D721Med (cell line): ENCODE measurements at regions not wholly inside any gene's neighbourhood (a gene's known extent, or its start where the extent isn't known, plus 50 kb on each side); places are given as distances from the start of the nearest gene placed in this dataset.

ENCODE experiments used
- DNase-seq: peaks from one replicate; pipeline ENCODE4 v3.0.0; 2011; ENCODE audit warnings: low spot score; ENCODE audit not compliant: insufficient read length
- FAIRE-seq: peaks from 2 replicates; lab custom pipeline; 2011; peaks lifted over from hg19 to GRCh38; lab: Jason Lieb, UNC
- CTCF ChIP-seq: IDR thresholded peaks from 2 replicates; pipeline ENCODE4 v1.5.1; 2012; ENCODE audit warnings: mild to moderate bottlenecking, control low read depth; ENCODE audit not compliant: insufficient read depth; ENCODE audit errors: missing control alignments

- no peak for FAIRE-seq
- DNase-seq = no peak
- TF ChIP-seq CTCF = no peak
Measured at GRCh38 chr20:7722564-7722963, 217.7 kb downstream of the HAO1 start.

- DNase-seq (no peak), FAIRE-seq (no peak)
- TF ChIP-seq CTCF = no peak
Measured at GRCh38 chr20:7723284-7723683, 217.0 kb downstream of the HAO1 start.

GRCh38 chr20:7728338-7728737 lies 211.9 kb downstream of the HAO1 start:
- TF ChIP-seq CTCF = no peak
- no peak for FAIRE-seq
- no peak for DNase-seq

- FAIRE-seq (no peak), DNase-seq (no peak)
- TF ChIP-seq CTCF = no peak
Measured at GRCh38 chr20:7734216-7734615, 206.0 kb downstream of the HAO1 start.

- DNase-seq (no peak), FAIRE-seq (no peak)
- TF ChIP-seq CTCF = no peak
Measured at GRCh38 chr20:7736336-7736735, 203.9 kb downstream of the HAO1 start.

GRCh38 chr20:7741866-7742265 lies 198.4 kb downstream of the HAO1 start:
- no peak for TF ChIP-seq CTCF
- FAIRE-seq (no peak), DNase-seq (no peak)

- no peak for TF ChIP-seq CTCF
- no peak for FAIRE-seq
- DNase-seq = no peak
Measured at GRCh38 chr20:7742479-7742878, 197.8 kb downstream of the HAO1 start.
